ENCODE measurements at regions not wholly inside any gene's neighbourhood (a gene's known extent, or its start where the extent isn't known, plus 50 kb on each side); places are given as distances from the start of the nearest gene placed in this dataset.

GRCh38 chr18:61248589-61248988 is 84.6 kb upstream of the CDH20 start:
- TF ChIP-seq GLIS3 (CRISPR knock-in tag; IDR thresholded peaks at IDR 0.05) (no peak), OSR1 (CRISPR knock-in tag; IDR thresholded peaks at IDR 0.05) (no peak), ZFP3 (CRISPR knock-in tag; IDR thresholded peaks at IDR 0.05) (no peak), BACH2 (CRISPR knock-in tag; IDR thresholded peaks at IDR 0.05; ENCODE audit: borderline replicate concordance) (no peak), ZFP30 (CRISPR knock-in tag; IDR thresholded peaks at IDR 0.05) (no peak), PATZ1 (CRISPR knock-in tag; IDR thresholded peaks at IDR 0.05; ENCODE audit: borderline replicate concordance) (no peak), CSDC2 (CRISPR knock-in tag; IDR thresholded peaks at IDR 0.05) (no peak), CSRNP3 (CRISPR knock-in tag; IDR thresholded peaks at IDR 0.05) (no peak), ZNF70 (CRISPR knock-in tag; IDR thresholded peaks at IDR 0.05) (no peak), TCF4 (CRISPR knock-in tag; IDR thresholded peaks at IDR 0.05; ENCODE audit: borderline replicate concordance) (no peak), ZNF565 (CRISPR knock-in tag; conservative IDR thresholded peaks at IDR 0.05; ENCODE audit: low read depth) (no peak), ZC3H10 (CRISPR knock-in tag; IDR thresholded peaks at IDR 0.05) (no peak), TOX (CRISPR knock-in tag; IDR thresholded peaks at IDR 0.05; ENCODE audit: borderline replicate concordance) (no peak), CREB5 (CRISPR knock-in tag; IDR thresholded peaks at IDR 0.05; ENCODE audit: low read depth) (no peak), ESRRG (CRISPR knock-in tag; IDR thresholded peaks at IDR 0.05) (no peak), ARNTL (CRISPR knock-in tag; IDR thresholded peaks at IDR 0.05; ENCODE audit: borderline replicate concordance, low read depth) (no peak)
- ATAC-seq = no peak

- no peak for TF ChIP-seq OSR1 (CRISPR knock-in tag; IDR thresholded peaks at IDR 0.05)
- no peak for TF ChIP-seq ZNF70 (CRISPR knock-in tag; IDR thresholded peaks at IDR 0.05)
- TF ChIP-seq PPARA (CRISPR knock-in tag; IDR thresholded peaks at IDR 0.05; ENCODE audit: borderline replicate concordance) = no peak
- ATAC-seq = no peak
Observed at GRCh38 chr18:61256291-61256690, 76.9 kb upstream of the CDH20 start.

- ATAC-seq = no peak
- no peak for TF ChIP-seq TOX (CRISPR knock-in tag; IDR thresholded peaks at IDR 0.05; ENCODE audit: borderline replicate concordance)
- no peak for TF ChIP-seq PPARA (CRISPR knock-in tag; IDR thresholded peaks at IDR 0.05; ENCODE audit: borderline replicate concordance)
- no peak for TF ChIP-seq BACH2 (CRISPR knock-in tag; IDR thresholded peaks at IDR 0.05; ENCODE audit: borderline replicate concordance)
- no peak for TF ChIP-seq TSHZ2 (CRISPR knock-in tag; IDR thresholded peaks at IDR 0.05)
- TF ChIP-seq SNAI2 (CRISPR knock-in tag; IDR thresholded peaks at IDR 0.05) = no peak
Observed at GRCh38 chr18:61261870-61262269, 71.4 kb upstream of the CDH20 start.

- TF ChIP-seq CSRNP3 (CRISPR knock-in tag; IDR thresholded peaks at IDR 0.05) (no peak), TCF4 (CRISPR knock-in tag; IDR thresholded peaks at IDR 0.05; ENCODE audit: borderline replicate concordance) (no peak), TSHZ2 (CRISPR knock-in tag; IDR thresholded peaks at IDR 0.05) (no peak), SNAI2 (CRISPR knock-in tag; IDR thresholded peaks at IDR 0.05) (no peak), PATZ1 (CRISPR knock-in tag; IDR thresholded peaks at IDR 0.05; ENCODE audit: borderline replicate concordance) (no peak), CREB5 (CRISPR knock-in tag; IDR thresholded peaks at IDR 0.05; ENCODE audit: low read depth) (no peak)
- no peak for ATAC-seq
Observed at GRCh38 chr18:61272793-61273192, 60.4 kb upstream of the CDH20 start.

Data from SK-N-SH treated with all-trans-retinoic acid at 6 μM for 48 hours (cell line).